DND-41 (cell line): ENCODE measurements at regions not wholly inside any gene's neighbourhood (a gene's known extent, or its start where the extent isn't known, plus 50 kb on each side); places are given as distances from the start of the nearest gene placed in this dataset.
"Not testable (repeated sequence)": the region's sequence is repeated elsewhere in the genome, so short reads cannot be mapped to it uniquely, and the experiment has no call there.

ENCODE experiments used
- ATAC-seq: fragments of 200-7000 bp; cut with Tn5 transposase; 3 replicates; pipeline ENCODE4 v1.9.1; 2021; ENCODE audit warnings: low read depth; ENCODE audit not compliant: insufficient read depth
- DNase-seq: peaks from one replicate; pipeline ENCODE4 v3.0.0-alpha.2; 2020
- H2AFZ ChIP-seq: 2 replicates; pipeline ENCODE4 v1.6.0; 2012; ENCODE audit warnings: low read depth, low read length
- H3K27ac ChIP-seq: 2 replicates; pipeline ENCODE4 v1.5.1; 2012; ENCODE audit warnings: low read length, inconsistent platforms
- H3K27me3 ChIP-seq: fragments of 200-600 bp; sonication (generic); 2 replicates; pipeline ENCODE4 v1.6.0; 2012; ENCODE audit warnings: low read length, mild to moderate bottlenecking, inconsistent platforms; ENCODE audit not compliant: insufficient read depth, poor library complexity
- H3K36me3 ChIP-seq: 2 replicates; pipeline ENCODE4 v1.5.1; 2012; ENCODE audit warnings: low read length, inconsistent platforms; ENCODE audit not compliant: insufficient read depth
- H3K4me1 ChIP-seq: 2 replicates; pipeline ENCODE4 v1.5.1; 2012; ENCODE audit warnings: mild to moderate bottlenecking, low read length; ENCODE audit not compliant: insufficient read depth
- H3K4me2 ChIP-seq: 2 replicates; pipeline ENCODE4 v1.6.0; 2012; ENCODE audit warnings: mild to moderate bottlenecking, moderate library complexity, low read length, inconsistent platforms; ENCODE audit not compliant: insufficient read depth
- H3K4me3 ChIP-seq, 2 experiments: fragments of 200-600 bp in 1 of 2; shearing (Covaris generic) in 1 of 2; 2 replicates each; pipeline ENCODE4 v1.5.1; 2012 to 2016; ENCODE audit warnings: inconsistent platforms in 2 of 2, low read length in 2 of 2, mild to moderate bottlenecking in 2 of 2, low read depth in 1 of 2, moderate library complexity in 1 of 2
- H3K79me2 ChIP-seq: 2 replicates; pipeline ENCODE4 v1.6.0; 2012; ENCODE audit warnings: low read length, inconsistent platforms; ENCODE audit not compliant: insufficient read depth
- H3K9ac ChIP-seq: 2 replicates; pipeline ENCODE4 v1.6.0; 2012; ENCODE audit warnings: low read depth, mild to moderate bottlenecking, inconsistent platforms, low read length, moderate library complexity
- H3K9me3 ChIP-seq: 2 replicates; pipeline ENCODE4 v1.5.1; 2012; ENCODE audit warnings: low read length, moderate library complexity, mild to moderate bottlenecking, inconsistent platforms; ENCODE audit not compliant: insufficient read depth, severe bottlenecking
- H4K20me1 ChIP-seq: 2 replicates; pipeline ENCODE4 v1.6.0; 2012; ENCODE audit warnings: low read length; ENCODE audit not compliant: insufficient read depth
- CTCF ChIP-seq: IDR thresholded peaks from 2 replicates; pipeline ENCODE4 v1.5.1; 2012; ENCODE audit warnings: borderline replicate concordance, low read length, moderate library complexity, mild to moderate bottlenecking; ENCODE audit not compliant: poor library complexity, severe bottlenecking; ENCODE audit errors: extremely low read depth
- EZH2 ChIP-seq: IDR thresholded peaks from 3 replicates; pipeline ENCODE4 v1.6.1; 2012; ENCODE audit warnings: borderline replicate concordance, low read depth, mild to moderate bottlenecking, moderate library complexity, low read length, inconsistent platforms; ENCODE audit not compliant: severe bottlenecking

- TF ChIP-seq CTCF, result no peak
- no peaks in the 10 kb centered on the region for H3K79me2 ChIP-seq
- no peaks in the 10 kb centered on the region for H3K36me3 ChIP-seq
- DNase-seq, result no peak
- H4K20me1 ChIP-seq, result no peaks in the 10 kb centered on the region
- H2AFZ ChIP-seq, result no peak overlapping the region
- H3K27me3 ChIP-seq, result no peaks in the 10 kb centered on the region
- no peak for ATAC-seq
- no peak overlapping the region for H3K4me2 ChIP-seq
- no peak overlapping the region for H3K27ac ChIP-seq
- H3K4me1 ChIP-seq, result no peaks in the 10 kb centered on the region
- H3K9me3 ChIP-seq, result no peaks in the 10 kb centered on the region
- H3K4me3 ChIP-seq, result no peak overlapping the region
- H3K9ac ChIP-seq, result no peak overlapping the region
Measured at GRCh38 chrX:35499071-35499862, 298.9 kb upstream of the MAGEB16 start.

- no peaks in the 10 kb centered on the region for H3K9me3 ChIP-seq
- DNase-seq (no peak), ATAC-seq (no peak)
- TF ChIP-seq CTCF, result no peak
- TF ChIP-seq EZH2, result no peak
- no peak overlapping the region for H3K27ac ChIP-seq
- no peak overlapping the region for H3K4me3 ChIP-seq
- H3K4me2 ChIP-seq, result no peak overlapping the region
- no peaks in the 10 kb centered on the region for H4K20me1 ChIP-seq
- H2AFZ ChIP-seq, result no peak overlapping the region
- H3K27me3 ChIP-seq, result no peaks in the 10 kb centered on the region
- no peak overlapping the region for H3K9ac ChIP-seq
- no peaks in the 10 kb centered on the region for H3K4me1 ChIP-seq
- no peaks in the 10 kb centered on the region for H3K79me2 ChIP-seq
- H3K36me3 ChIP-seq, result no peaks in the 10 kb centered on the region
Measured at GRCh38 chrX:35507701-35508100, 290.4 kb upstream of the MAGEB16 start.

- not testable (repeated sequence) for DNase-seq, H3K4me2 ChIP-seq, H2AFZ ChIP-seq, H3K27me3 ChIP-seq, H3K79me2 ChIP-seq, H3K4me3 ChIP-seq, H4K20me1 ChIP-seq, H3K9ac ChIP-seq, H3K4me1 ChIP-seq, H3K36me3 ChIP-seq, H3K9me3 ChIP-seq, ATAC-seq, H3K27ac ChIP-seq
Measured at GRCh38 chrX:35548003-35548402, 250.1 kb upstream of the MAGEB16 start.

GRCh38 chrX:35557916-35558315, 240.2 kb upstream of the MAGEB16 start:
- DNase-seq, result no peak
- no peak overlapping the region for H3K9ac ChIP-seq
- H3K27ac ChIP-seq, result no peak overlapping the region
- H3K4me2 ChIP-seq, result no peak overlapping the region
- no peak overlapping the region for H2AFZ ChIP-seq
- no peak for ATAC-seq
- H3K36me3 ChIP-seq, result no peaks in the 10 kb centered on the region
- H3K27me3 ChIP-seq, result no peaks in the 10 kb centered on the region
- H3K4me3 ChIP-seq, result no peak overlapping the region
- no peaks in the 10 kb centered on the region for H3K9me3 ChIP-seq
- no peaks in the 10 kb centered on the region for H3K4me1 ChIP-seq
- TF ChIP-seq CTCF, result no peak
- no peak for TF ChIP-seq EZH2
- H3K79me2 ChIP-seq, result no peaks in the 10 kb centered on the region
- H4K20me1 ChIP-seq, result no peaks in the 10 kb centered on the region
